NCI-H2196 (cell line): ENCODE measurements at regions not wholly inside any gene's neighbourhood (a gene's known extent, or its start where the extent isn't known, plus 50 kb on each side); places are given as distances from the start of the nearest gene placed in this dataset.

ENCODE experiments used
- DNase-seq: peaks from one replicate; lab custom pipeline; 2025; ENCODE audit not compliant: unreplicated experiment; lab: John Stamatoyannopoulos, UW

GRCh38 chr5:8611067-8611466, 742.1 kb downstream of the MTRR start:
- DNase-seq = no peak

- DNase-seq = no peak
These were observed 744.2 kb downstream of the MTRR start for GRCh38 chr5:8613078-8613685.

- no peak for DNase-seq
These were observed 746.4 kb downstream of the MTRR start for GRCh38 chr5:8615142-8615858.

- DNase-seq = no peak
These were observed 759.6 kb downstream of the MTRR start for GRCh38 chr5:8628521-8628920.

GRCh38 chr5:8633259-8633658, 764.3 kb downstream of the MTRR start:
- no peak for DNase-seq

- no peak for DNase-seq
These were observed 764.7 kb downstream of the MTRR start for GRCh38 chr5:8633696-8634095.

- no peak for DNase-seq
These were observed 765.3 kb downstream of the MTRR start for GRCh38 chr5:8634219-8634618.

GRCh38 chr5:8641786-8642505, 773.0 kb downstream of the MTRR start:
- DNase-seq = no peak

GRCh38 chr5:8644377-8644776, 775.4 kb downstream of the MTRR start:
- DNase-seq = no peak

- DNase-seq = no peak
These were observed 778.2 kb downstream of the MTRR start for GRCh38 chr5:8647111-8647510.

- no peak for DNase-seq
These were observed 781.2 kb downstream of the MTRR start for GRCh38 chr5:8650186-8650585.

GRCh38 chr5:8660133-8660893, 791.4 kb downstream of the MTRR start:
- no peak for DNase-seq

GRCh38 chr5:8663374-8663773, 794.4 kb downstream of the MTRR start:
- no peak for DNase-seq

GRCh38 chr5:8675182-8675581, 806.2 kb downstream of the MTRR start:
- no peak for DNase-seq

- no peak for DNase-seq
These were observed 807.7 kb downstream of the MTRR start for GRCh38 chr5:8676695-8677094.

- DNase-seq = no peak
These were observed 813.4 kb downstream of the MTRR start for GRCh38 chr5:8682381-8682780.

- no peak for DNase-seq
These were observed 814.5 kb downstream of the MTRR start for GRCh38 chr5:8683496-8683895.

GRCh38 chr5:8685704-8686103, 816.8 kb downstream of the MTRR start:
- no peak for DNase-seq

GRCh38 chr5:8686707-8687106, 817.8 kb downstream of the MTRR start:
- no peak for DNase-seq

GRCh38 chr5:8689773-8690172, 820.8 kb downstream of the MTRR start:
- DNase-seq = no peak

GRCh38 chr5:8691221-8691620, 822.3 kb downstream of the MTRR start:
- no peak for DNase-seq
